HUES48 (cell line): ENCODE measurements at regions not wholly inside any gene's neighbourhood (a gene's known extent, or its start where the extent isn't known, plus 50 kb on each side); places are given as distances from the start of the nearest gene placed in this dataset.

Experiments
- H3K27ac ChIP-seq: one replicate; pipeline ENCODE4 v1.7.0; 2013; ENCODE audit warnings: low read depth, low read length, inconsistent platforms
- H3K27me3 ChIP-seq: 2 replicates; pipeline ENCODE4 v1.6.1; 2013; ENCODE audit warnings: mild to moderate bottlenecking, low read length; ENCODE audit not compliant: control insufficient read depth, insufficient read depth
- H3K36me3 ChIP-seq: 2 replicates; pipeline ENCODE4 v1.6.1; 2013; ENCODE audit warnings: low read length; ENCODE audit not compliant: control insufficient read depth, insufficient read depth
- H3K4me1 ChIP-seq: 2 replicates; pipeline ENCODE4 v1.6.1; 2013; ENCODE audit warnings: mild to moderate bottlenecking, low read length; ENCODE audit not compliant: control insufficient read depth, insufficient read depth
- H3K4me3 ChIP-seq: 2 replicates; pipeline ENCODE4 v1.5.1; 2013; ENCODE audit warnings: mild to moderate bottlenecking, low read depth, low read length
- H3K9ac ChIP-seq: 2 replicates; pipeline ENCODE4 v1.6.1; 2013; ENCODE audit warnings: mild to moderate bottlenecking, low read depth, low read length, moderate library complexity
- H3K9me3 ChIP-seq: 2 replicates; pipeline ENCODE4 v1.6.1; 2013; ENCODE audit warnings: low read length; ENCODE audit not compliant: control insufficient read depth, insufficient read depth

DNA sequence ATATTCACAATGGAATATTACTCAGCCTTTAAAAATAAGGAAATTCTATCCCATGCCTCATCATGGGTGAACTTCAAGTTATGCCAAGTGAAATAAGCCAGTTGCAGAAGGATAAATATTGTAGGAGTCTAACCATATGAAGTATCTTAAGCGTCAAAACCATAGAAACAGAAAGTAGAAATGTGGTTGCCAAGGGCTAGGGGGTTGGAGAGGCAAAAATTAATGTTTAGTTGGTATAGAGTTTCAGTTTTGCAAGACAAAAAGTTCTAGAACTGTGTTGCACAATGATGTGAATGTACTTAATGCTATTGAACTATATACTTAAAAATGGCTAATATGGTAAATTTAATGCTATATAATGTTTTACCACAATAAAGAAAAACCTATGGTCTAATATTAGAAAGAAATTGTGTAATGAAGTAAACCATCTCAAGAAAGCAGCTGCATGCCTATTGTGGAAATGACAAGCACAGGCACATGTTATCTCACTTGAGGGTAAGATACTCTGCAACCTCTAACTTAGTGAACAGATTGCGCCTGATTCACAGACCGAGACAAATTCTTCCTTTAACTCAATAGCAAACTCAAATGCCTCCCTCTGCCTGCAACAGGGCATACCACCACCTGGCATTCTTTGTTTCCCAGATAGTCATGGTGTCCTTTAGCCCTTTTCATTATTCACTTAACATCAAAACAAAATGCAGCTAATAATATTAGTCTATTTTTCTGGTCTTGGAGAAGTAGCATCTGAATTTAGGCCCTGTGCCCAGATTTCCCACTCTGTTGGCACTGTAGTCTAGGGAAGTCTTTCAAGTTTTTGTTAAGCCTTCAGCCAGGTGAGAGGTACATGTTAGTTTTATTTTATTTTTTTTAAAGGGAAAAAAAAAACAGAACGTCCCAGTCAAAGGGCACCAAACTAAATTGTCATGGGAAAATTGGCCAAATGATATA is 80.2 kb upstream of the ACP3 start:
- H3K9ac ChIP-seq, result no peak overlapping the region
- H3K36me3 ChIP-seq, result no peaks in the 10 kb centered on the region
- H3K4me1 ChIP-seq, result peaks cover 6% of the 10 kb centered on the region; the same call in 1 of the 2 replicates
- H3K9me3 ChIP-seq, result no peaks in the 10 kb centered on the region
- H3K27me3 ChIP-seq, result no peaks in the 10 kb centered on the region
- H3K4me3 ChIP-seq, result no peak overlapping the region
- no peak overlapping the region for H3K27ac ChIP-seq

DNA sequence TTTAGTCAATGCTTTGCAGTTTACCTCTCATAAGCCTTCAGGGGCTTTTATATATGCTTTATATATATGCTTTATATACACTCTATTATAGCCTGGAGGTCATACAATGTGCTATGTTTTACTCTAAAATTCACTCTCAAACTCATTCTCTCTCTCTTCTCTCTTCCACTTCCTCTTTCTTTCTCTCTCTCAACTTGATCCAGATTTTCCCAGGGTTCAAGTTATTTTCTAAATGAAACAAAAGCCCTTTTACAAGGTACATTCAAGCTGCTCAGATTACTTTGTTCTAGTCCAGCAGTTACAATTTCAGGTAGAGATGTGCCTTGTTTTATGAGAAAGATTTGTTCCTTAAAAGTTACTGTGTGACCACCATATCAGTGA is 79.6 kb upstream of the ACP3 start:
- Histone ChIP-seq H3K4me3 (no peak overlapping the region), H3K27me3 (no peaks in the 10 kb centered on the region), H3K9me3 (no peaks in the 10 kb centered on the region), H3K27ac (no peak overlapping the region), H3K36me3 (no peaks in the 10 kb centered on the region), H3K4me1 (peaks cover 4% of the 10 kb centered on the region; the same call in 1 of the 2 replicates), H3K9ac (no peak overlapping the region)

DNA sequence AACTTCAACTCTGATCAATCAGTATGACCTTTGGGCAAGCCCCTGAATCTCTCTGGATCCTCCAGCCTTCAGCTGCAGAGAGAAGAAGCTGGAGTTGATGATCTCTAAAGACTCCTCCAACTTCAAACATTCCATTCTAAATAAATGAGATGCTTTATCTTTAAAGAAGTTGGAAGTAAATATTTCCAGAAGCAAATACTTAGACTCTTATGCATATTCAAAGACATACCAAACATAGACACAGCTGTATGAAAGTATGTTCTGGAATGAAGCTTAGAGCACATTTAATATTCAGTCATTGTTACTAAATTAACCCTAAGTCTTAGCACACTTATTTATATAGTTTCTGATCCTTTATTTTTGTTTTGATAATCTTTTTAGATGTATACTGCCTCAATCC is 77.6 kb upstream of the ACP3 start:
- no peaks in the 10 kb centered on the region for H3K36me3 ChIP-seq
- no peak overlapping the region for H3K27ac ChIP-seq
- H3K9me3 ChIP-seq, result no peaks in the 10 kb centered on the region
- H3K4me1 ChIP-seq, result no peaks in the 10 kb centered on the region
- no peak overlapping the region for H3K4me3 ChIP-seq
- no peaks in the 10 kb centered on the region for H3K27me3 ChIP-seq
- no peak overlapping the region for H3K9ac ChIP-seq

DNA sequence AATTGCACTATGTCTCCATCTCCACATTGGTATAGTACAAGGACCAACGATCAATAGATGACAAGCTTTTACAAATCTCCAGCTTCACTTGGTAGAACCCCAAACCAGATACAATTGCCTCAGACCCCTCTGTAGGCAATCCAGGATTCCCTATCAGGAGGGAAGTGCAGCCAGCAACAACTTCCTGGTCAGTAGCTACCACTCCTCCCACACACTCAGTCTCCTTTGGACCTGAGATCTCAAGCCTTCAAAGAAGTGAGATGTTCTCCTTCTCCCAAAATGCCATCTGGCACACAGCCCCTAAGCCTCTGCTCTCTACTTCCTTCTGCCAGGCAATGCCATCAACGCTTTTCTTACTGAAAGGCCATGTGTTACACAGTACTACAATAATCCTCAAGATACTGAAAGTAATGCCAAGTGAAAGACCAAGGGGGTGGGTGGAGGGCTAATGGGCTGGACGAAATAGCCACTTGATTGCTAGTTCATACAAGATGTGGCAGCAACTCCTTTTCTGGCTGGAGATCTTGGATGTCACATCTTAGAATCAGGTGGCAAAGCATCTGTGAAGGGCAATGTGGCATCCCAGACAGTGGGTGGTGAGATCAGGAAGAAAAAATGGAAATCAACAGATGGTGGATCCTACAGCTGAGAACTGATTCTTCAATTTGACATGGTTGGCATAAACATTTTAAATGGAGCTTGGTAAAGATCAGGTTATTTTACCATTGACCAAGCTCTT is 75.3 kb upstream of the ACP3 start:
- H3K27me3 ChIP-seq, result no peaks in the 10 kb centered on the region
- no peaks in the 10 kb centered on the region for H3K9me3 ChIP-seq
- H3K4me1 ChIP-seq, result no peaks in the 10 kb centered on the region
- H3K27ac ChIP-seq, result no peak overlapping the region
- H3K36me3 ChIP-seq, result no peaks in the 10 kb centered on the region
- H3K9ac ChIP-seq, result no peak overlapping the region
- H3K4me3 ChIP-seq, result no peak overlapping the region

DNA sequence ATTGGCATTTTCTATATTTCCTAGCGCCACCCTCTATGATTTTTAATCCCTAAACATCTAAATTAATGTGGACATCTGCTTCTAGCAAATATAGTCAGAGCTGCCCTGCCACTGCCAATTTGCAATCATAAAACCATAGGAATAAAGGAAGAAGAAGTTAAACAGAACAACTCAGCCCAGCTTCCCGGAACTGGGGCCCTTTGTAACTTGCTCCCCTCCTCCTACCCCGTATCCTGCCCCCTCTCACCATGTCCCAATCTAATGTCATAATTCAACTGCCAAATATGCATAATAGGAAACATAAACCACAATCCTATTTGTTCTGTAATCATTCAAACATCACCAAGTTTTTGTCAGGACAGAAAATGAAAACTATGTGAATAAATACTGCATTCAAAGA is 74.4 kb upstream of the ACP3 start:
- H3K4me1 ChIP-seq, result no peaks in the 10 kb centered on the region
- no peaks in the 10 kb centered on the region for H3K9me3 ChIP-seq
- H3K27me3 ChIP-seq, result no peaks in the 10 kb centered on the region
- H3K4me3 ChIP-seq, result no peak overlapping the region
- no peak overlapping the region for H3K9ac ChIP-seq
- no peak overlapping the region for H3K27ac ChIP-seq
- no peaks in the 10 kb centered on the region for H3K36me3 ChIP-seq

DNA sequence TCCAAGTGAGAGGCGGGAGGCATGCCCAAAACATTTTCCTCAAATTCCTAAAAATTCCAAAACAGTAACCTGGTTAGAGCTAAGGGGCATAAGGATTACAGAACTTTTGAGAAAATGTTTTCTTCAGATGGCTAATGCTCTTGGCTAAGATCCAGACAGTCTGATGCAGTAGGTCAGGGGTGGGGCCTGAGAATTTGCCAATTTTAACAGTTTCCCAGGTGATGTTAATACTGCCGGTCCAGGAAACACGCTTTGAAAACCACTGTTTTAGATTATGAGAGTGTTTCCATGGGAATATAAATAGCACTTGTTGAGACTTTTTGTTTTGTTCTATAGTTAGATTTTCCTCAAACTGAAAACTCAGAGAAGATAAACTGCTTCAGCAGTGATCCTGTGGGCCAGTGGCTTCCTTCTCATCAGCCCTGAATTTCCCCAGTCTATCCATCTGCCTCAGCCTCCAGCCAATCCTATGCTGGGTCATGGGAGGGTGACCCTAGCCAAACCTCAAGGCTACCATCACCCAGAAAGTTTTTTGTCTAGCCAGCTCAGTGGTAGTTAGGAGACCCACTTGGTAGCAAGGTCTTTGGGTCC is 71.6 kb upstream of the ACP3 start:
- no peak overlapping the region for H3K27ac ChIP-seq
- H3K9me3 ChIP-seq, result no peaks in the 10 kb centered on the region
- H3K36me3 ChIP-seq, result no peaks in the 10 kb centered on the region
- H3K4me3 ChIP-seq, result no peak overlapping the region
- H3K4me1 ChIP-seq, result no peaks in the 10 kb centered on the region
- no peaks in the 10 kb centered on the region for H3K27me3 ChIP-seq
- no peak overlapping the region for H3K9ac ChIP-seq

DNA sequence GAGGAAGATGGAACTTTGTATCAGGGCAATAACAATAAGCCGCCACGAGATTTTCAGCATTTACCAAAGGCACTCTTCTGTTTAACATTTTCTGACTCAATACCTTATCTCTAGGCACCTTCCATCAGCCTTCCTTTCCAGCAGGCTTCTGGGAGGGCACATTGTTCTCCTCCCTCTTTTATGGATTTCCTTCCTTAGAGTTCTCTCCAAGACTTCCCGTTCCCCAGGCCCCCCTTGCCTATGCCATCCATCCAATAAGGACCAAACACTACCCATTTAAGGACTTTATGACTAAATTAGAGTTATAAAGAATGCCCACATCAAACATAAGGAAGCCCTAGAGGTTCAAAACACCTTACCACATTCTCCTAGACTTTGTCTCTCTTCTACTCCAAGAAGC is 71.0 kb upstream of the ACP3 start:
- Histone ChIP-seq H3K4me3 (no peak overlapping the region), H3K27me3 (no peaks in the 10 kb centered on the region), H3K9me3 (no peaks in the 10 kb centered on the region), H3K9ac (no peak overlapping the region), H3K4me1 (no peaks in the 10 kb centered on the region), H3K36me3 (no peaks in the 10 kb centered on the region), H3K27ac (no peak overlapping the region)

DNA sequence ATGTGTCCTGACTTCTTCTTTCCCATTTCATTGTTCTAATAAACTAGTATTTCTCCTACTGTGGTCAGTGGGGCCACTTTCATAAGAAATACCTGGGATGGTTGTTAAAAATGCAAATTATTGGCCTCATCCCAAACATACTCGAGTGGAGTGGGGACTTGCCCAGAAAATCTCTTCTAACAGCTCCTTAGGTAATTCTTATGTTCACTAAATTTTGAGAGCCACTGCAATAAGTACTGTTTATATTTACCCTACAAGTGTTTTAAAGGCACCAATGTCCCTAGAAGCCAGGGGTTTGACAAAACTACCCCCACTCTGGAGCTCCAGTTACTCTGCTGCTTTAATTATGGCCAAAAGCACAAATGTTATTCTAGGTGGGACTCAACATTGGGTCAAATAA is 70.0 kb upstream of the ACP3 start:
- Histone ChIP-seq H3K27ac (no peak overlapping the region), H3K9me3 (no peaks in the 10 kb centered on the region), H3K9ac (no peak overlapping the region), H3K4me1 (no peaks in the 10 kb centered on the region), H3K4me3 (no peak overlapping the region), H3K36me3 (no peaks in the 10 kb centered on the region), H3K27me3 (no peaks in the 10 kb centered on the region)

DNA sequence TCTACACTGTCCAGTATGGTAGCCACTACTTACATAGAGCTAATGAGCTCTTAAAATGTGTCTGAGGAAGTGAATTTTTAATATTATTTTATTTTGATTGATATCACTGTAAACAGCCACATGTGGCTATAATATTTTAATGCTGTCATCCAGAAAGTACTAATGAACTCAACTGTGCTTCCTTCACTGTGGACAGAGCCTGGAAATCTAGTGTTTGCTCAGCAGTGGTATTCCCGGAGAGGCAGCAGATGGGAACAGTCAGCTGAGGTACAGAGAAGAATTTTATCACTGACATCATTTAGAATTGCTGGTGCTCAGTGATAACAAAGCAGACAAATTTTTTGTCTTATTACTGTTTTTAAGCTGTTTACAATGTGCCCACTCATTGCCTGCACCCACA is 68.7 kb upstream of the ACP3 start:
- H3K4me3 ChIP-seq, result no peak overlapping the region
- H3K9me3 ChIP-seq, result no peaks in the 10 kb centered on the region
- no peaks in the 10 kb centered on the region for H3K36me3 ChIP-seq
- no peaks in the 10 kb centered on the region for H3K4me1 ChIP-seq
- no peaks in the 10 kb centered on the region for H3K27me3 ChIP-seq
- no peak overlapping the region for H3K27ac ChIP-seq
- H3K9ac ChIP-seq, result no peak overlapping the region

DNA sequence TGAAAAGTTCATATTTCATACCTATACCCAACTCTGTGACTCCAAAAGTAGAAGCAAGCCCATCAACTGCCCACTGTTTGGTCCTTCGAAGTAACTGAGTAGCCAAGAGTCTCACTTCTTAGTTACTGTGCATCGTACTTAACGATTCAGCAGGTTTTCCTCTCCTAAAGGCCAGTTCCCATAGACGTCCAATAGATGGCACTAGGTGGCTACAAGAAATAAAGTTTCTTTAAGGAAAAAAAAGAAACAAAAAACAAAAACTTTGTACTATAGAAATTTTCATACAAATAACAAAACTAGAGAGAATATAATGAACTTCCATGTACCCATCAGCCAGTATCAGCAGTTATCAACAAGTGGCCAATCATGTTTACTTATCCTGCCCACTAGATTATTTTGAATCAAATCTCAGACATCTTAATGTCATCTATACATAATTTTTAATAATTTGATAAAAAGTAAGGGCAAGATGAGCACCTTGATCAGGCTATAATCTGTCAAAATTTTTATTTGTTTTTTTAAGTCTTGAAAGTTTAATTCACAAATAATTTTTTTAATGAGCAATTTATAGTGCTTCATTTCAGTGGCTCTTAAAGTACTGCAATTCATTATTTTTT is 63.8 kb upstream of the ACP3 start:
- no peak overlapping the region for H3K9ac ChIP-seq
- H3K4me3 ChIP-seq, result no peak overlapping the region
- H3K36me3 ChIP-seq, result no peaks in the 10 kb centered on the region
- H3K9me3 ChIP-seq, result no peaks in the 10 kb centered on the region
- H3K27ac ChIP-seq, result no peak overlapping the region
- H3K4me1 ChIP-seq, result 0 out of 2 replicates have a peak, but pooled peaks cover 5% of the 10 kb centered on the region
- no peaks in the 10 kb centered on the region for H3K27me3 ChIP-seq
